ENCODE measurements at regions not wholly inside any gene's neighbourhood (a gene's known extent, or its start where the extent isn't known, plus 50 kb on each side); places are given as distances from the start of the nearest gene placed in this dataset.
"Not testable (repeated sequence)": the region's sequence is repeated elsewhere in the genome, so short reads cannot be mapped to it uniquely, and the experiment has no call there.

DNA sequence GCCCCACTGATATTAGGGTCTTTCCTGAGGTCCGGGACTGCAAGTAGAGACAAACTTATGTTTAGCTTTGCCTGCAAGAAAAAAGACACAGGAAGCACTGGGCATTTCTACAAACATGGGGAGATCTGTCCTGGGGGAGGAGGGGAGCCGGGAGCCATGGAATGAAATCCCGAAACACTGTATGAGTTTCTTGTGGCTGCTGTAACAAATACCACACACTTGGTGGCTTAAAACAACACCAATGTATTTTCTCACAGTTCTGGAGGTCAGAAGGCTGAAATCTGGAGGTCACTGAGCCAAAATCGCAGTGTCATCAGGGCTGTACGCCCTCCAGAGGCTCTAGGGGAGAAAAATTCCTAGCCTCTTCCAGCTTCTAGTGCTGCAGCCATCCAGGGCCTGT lies 114.0 kb upstream of the CHST15 start:
- DNase-seq = no peak

DNA sequence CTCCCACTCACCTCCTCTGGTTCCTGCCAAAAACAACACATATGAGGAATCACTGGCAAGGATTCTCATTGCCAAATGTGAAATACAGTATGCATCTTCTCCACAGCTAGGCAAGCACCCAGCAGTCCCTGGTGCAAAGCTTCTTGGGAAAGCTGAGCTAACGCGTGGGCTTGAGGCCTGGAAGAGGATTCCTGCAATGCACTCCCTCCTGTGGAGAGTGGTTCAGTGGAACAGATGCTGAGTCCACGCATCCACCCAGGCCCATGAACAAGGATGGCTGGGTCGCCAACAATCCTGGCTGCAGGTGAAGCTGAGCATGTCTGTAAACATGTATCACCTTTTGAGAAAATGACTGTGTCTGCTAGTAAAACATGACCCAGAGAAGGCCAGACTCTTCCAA lies 113.2 kb upstream of the CHST15 start:
- DNase-seq = no peak

DNA sequence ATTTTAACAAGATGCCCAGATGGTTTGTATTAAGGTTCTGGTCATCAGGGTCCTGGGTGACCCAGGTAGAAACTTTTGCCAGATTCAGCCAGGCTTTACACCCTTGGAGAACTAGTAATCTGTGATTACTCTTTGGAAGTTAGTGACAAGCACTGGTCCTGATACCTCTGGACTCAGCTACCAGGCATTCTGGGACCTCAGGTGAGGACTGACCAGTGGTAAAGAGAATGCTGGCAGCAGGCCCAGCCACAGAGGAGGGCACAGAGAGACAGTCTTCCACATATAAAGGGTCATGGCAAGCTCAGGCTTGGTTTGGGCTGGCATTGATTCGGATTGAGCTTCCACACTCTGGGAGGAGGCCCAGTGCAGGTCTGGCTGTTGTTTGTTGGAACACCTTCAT lies 112.0 kb upstream of the CHST15 start:
- DNase-seq = no peak

DNA sequence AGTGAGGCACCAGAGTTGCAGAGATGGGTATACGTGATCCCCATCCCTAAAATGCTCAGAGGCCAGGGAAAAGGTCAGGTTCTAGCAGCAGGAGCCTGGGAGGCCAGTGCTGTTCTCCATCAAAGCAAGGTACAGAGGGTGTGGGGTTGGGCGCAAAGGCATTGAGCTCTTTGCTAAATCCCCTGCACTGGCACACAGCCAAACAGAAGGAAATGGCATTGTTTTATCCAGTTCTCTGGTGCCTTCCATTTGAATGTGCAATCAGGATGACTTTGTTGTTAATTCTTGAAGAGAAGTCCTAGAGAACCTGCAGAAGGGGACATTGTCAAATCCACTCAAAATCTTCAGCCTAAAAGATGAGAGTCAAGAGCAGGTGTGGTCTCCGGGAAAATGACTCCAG lies 111.3 kb upstream of the CHST15 start:
- DNase-seq = no peak

DNA sequence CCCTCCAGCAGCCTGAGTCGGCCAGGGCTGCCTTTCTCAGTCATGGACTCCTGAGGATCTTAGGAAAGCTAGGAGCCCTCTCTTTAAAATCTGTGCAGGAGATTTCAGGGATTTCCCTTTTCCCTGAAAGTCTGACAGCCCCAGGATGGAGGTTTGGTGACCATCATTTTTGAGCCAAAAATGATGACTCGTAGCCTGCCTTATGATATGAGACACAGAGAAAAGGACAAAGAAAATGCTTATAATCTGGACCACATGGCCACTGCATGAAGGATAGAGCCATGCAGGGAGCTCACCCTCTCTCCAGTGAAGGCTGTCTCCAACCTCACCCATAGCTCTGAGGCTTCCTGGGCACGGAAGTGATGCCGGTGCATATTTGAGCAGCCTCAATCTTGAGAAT lies 106.6 kb upstream of the CHST15 start:
- DNase-seq = no peak

DNA sequence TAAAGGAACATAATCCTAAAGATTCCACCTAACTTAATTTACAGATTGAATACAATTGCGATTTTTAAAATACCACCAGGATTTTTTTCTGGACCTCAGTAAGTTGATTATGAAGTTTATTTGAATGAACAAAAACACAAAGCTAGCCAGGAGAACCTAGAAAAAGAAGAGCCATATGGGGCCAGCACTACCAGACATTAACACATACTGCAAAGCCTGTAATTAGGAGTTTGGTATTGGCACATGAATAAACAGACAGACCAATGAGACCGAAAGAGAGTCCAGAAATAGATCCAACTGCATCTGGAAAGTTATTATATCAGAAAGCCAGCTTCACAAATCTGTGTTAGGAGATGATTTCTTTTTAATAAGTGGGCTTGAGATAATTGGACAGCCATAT lies 105.5 kb upstream of the CHST15 start:
- no peak for DNase-seq

DNA sequence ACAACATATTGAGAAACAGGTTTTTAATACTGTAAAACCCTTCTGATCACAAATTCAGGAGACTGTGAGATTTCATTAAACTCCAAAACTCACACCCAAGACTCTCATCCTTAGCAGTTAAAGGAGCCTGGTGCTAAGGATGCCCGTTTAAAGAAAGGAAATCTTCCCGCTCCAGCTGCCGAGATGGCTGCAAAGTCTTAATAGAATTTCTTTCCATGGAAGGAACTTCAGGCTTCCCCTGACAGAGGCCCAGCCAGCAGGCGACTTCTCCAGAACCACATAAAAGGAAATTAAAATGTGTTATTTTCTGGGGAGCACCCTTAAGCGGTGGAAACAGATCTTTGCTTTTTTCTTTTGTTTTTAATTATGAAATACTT lies 104.7 kb upstream of the CHST15 start:
- no peak for DNase-seq

DNA sequence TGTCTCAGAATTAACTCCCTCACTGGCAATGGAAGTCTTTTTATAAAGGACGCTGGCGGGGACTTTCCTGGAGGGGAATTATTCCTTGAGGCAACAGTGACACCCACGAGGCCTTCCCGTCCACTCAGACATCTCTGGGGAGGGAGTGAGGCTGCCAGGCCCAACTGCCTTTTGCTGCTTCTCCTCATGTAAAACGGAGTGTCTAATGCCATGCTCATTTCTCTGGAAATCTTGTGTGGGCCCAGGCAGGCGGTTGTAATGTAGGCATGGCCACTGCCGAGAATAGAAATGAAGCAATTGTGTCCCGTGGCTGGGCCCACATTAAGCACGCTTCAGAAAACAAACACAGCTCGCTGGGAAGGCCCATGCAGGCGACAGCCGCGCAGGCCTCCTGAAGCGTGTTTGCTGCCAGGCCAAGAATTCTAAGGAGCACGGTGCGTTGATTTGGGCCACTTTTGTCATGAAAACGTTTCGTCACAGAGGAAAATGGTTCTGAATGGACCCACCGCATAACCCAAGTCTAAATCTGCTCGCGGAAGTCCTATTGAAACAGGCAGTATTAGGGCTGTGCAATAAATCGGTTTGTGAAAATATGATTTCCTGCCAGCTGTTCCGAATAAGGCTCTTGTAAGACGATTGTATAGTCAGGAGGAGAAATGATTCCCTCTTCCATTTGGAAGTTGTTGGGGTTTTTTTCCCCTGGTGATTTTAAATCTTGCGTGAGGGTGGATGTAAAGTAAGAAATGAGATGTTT lies 104.2 kb upstream of the CHST15 start:
- DNase-seq = no peak

DNA sequence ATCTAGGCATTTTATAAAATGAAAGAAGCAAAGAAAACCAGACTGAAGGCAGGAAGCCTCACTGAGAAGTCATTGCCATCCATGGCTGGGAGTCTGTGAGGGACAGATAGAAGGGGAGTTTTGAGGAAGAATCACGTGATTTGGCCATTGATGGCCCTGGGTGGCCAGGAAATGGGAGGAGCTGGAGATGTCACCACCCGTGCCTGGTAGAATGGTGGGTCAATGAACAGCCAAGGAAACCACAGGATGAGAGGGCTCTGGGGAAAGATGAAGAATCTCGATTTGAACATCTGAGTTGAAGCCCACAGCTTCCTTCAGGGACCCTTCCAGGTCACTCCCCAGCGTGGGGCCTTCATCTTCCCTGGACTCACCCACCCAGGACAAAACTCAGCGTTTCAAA lies 103.3 kb upstream of the CHST15 start:
- no peak for DNase-seq

DNA sequence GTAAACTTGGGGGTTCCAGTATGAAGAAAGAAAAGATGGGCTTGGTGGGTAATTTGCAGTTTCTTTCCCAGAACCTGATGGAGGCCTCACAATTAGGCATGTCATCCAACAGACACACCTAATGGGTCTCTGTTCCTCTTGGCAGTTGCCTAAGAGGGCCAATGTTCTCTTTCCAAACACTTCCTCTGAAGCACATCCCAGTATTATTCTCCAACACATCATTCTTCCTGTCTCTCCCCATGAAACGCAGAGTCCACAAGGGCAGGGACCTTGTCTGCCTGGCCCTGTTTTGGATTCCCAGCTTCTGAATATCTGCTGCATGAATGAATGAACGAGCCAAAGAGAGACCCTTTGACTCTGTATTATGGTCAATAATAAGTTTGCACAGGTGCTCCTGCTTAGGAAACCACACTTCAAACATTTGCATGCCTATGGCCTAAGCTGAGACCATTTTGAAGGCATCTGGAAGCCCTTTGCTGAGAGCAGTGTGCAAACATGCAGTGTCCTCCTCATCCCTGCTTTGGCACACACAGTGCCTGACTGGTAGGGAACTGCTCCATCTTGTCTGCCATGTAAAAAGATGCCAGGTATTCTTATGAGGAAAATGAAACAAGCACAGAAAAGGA lies 100.9 kb upstream of the CHST15 start:
- DNase-seq = no peak

DNA sequence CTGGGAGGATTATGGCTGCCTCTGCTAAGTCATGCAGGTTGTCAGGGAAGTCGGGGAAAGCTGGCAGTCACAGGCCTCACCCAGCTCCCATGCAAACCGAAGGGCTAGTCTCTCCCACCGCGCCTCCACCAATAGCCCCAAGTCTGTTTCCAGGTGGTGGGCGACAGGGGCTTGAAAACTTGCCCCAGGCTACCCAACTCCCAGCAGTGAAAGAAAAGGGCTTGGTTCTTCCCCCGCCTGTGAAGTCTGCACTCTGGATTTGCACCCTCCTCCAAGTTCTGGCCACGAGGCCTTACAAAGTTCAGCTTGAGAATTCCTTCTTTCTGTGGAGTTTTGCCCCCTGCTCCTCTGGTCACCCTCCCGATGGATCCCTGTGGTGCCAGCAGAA lies 99.9 kb upstream of the CHST15 start:
- DNase-seq = no peak

DNA sequence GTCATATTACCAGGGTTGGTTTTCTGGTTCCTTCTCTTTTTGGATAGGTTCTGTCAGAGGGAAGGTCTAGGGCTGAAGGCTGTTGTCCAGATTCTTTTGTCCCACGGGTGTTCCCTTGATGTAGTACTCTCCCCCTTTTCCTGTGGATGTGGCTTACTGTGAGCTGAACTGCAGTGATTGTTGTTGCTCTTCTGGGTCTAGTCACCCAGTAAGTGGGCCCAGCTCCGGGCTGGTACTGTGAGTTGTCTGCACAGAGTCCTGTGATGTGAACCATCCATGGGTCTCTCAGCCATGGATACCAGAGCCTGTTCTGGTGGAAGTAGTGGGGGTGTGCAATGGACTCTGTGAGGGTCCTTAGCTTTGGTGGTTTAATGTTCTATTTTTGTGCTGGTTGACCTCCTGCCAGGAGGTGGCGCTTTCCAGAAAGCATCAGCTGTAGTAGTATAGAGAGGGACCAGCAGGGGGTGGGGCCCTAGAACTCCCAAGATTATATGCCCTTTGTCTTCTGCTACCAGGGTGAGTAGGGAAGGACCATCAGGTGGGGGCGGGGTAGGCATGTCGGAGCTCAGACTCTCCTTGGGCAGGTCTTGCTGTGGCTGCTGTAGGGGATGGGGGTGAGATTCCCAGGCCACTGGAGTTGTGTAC lies 99.4 kb upstream of the CHST15 start:
- DNase-seq = not testable (repeated sequence)

DNA sequence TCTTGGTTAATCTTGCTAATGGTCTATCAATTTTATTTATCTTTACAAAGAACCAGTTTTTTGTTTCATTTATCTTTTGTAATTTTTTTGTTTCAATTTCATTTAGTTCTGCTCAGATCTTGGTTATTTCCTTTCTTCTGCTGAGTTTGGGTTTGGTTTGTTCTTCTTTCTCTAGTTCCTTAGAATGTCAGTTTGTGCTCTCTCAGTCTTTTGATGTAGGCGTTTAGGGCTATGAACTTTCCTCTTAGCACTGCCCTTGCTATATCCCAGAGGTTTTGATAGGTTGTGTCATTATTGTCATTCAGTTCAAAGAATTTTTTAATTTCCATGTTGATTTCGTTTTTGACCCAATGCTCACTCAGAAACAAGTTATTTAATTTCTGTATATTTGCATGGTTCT lies 97.1 kb upstream of the CHST15 start:
- DNase-seq = not testable (repeated sequence)

DNA sequence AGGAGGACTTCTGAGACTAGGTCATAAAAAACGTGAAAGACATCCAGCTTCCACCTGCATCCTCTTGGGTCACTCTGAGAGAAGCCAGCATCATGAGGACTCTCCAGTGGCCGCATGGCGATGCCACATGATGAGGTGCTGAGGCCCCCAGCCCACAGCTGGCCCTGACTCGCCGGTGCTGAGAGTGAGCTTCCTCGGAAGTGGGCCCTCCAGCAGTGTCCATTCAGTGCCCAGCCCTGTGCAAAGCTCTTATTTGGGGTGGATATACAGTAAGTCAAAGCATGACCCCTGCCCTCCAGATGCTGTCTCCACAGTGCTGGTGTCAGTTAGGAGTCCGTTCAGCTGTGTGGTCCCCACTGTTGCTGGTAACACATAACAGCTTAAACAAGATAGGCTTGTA lies 93.6 kb upstream of the CHST15 start:
- no peak for DNase-seq

DNA sequence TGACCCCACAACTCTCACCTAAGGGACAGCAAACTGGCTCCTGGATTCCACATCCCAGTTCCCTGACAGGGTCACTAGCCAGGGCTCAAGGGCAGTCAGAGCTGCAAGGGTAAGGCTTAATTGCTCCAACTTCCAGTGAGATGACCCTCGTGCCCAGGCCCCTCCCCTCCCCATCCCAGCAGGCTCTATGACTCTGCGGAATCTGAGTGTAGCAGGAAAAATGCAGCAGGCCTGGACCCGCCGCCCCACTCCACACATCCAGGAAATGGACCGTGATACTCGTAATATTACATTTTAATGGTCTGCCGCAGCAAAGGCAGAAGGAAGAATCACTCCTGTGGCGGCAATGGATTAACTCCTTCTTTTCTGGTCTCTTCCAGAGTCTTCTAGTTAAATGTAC lies 91.7 kb upstream of the CHST15 start:
- no peak for DNase-seq

DNA sequence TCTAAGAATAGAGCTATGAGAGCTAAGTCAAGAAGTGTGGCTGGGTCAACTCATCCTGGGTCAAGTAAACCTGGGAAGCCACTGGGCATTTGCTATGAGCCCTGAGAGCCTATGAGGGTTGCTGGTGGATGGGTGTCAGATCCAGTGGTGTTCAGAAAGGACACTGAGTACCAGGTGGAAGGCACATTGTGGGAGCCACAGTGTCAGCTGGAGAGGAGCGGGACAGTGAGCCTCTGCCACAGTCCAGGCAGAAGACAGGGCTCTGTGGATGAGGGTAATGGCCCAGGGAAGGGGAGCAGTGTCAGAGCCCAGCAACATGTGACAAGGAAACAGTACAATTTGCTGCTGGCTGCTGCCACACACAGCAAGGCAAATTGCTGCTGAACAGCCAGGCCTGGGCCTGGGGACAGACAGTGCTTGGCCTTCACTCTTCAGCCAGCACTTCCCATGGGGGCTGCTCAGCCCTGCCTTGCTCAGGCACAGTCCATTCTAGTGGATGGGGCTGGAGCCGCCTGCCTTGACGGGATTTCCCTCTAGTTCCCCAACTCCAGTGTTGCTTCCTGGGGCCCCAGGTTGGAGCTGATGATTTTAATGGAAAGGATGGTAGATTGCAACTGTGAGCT lies 90.9 kb upstream of the CHST15 start:
- no peak for DNase-seq

DNA sequence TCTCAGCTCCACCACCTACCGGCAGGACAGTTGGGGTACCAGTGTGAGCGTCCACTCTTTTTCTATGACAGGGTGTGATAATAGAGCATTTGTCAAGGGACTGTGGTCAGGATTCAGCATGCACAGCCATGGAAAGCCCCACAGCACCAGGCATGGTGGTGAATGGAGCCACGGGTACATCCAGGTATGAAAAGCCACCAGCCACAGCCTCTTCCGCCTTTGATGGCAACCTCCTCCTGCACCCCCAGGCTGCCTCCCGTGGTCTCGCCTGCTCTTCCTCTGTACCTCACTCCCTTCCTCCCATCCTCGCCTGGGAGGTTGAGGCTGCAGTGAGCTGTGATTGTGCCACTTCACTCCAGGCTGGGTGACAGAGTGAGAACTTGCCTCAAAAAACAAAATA lies 90.2 kb upstream of the CHST15 start:
- no peak for DNase-seq

DNA sequence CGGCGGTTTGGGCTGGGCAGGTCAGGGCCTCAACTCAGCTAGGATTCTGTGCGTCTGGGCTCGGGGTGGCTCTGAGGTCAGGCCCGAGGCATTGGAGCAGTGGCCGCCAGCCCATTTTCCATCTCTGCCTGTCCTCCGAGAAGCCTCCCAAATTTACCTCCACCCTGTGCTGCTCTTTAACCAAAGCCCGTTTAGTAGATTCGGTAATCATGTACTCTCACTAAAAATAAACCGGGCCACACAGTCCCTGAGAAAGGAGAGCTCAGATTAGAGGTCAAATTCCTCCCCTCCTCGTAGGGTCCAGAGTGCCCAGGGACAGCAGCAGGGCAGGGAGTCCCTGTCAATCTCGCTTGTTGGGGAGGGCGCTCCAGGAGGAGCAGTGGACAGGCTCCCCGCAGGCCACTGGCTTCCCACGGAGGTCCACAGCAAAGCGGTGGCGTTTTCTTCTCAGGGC lies 88.7 kb upstream of the CHST15 start:
- DNase-seq = no peak

DNA sequence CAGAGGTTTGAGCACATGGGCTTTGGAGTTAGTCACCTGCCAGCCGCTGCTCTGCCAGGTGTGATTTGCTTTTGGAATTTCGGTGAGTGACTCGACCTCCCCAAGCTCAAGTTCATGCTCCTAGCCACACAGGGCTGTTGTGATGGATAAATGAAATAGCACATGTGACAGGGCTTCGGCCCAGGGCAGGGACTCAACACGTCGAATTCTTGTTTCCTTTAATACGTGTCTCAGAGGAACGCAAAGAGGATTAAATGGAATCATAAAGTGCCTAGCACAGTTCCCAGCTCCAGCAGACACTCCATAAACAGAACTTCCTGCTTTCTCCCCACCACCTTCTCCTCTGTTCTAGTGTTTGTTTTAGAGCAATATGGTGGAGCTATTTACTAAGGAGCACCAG lies 88.3 kb upstream of the CHST15 start:
- no peak for DNase-seq

DNA sequence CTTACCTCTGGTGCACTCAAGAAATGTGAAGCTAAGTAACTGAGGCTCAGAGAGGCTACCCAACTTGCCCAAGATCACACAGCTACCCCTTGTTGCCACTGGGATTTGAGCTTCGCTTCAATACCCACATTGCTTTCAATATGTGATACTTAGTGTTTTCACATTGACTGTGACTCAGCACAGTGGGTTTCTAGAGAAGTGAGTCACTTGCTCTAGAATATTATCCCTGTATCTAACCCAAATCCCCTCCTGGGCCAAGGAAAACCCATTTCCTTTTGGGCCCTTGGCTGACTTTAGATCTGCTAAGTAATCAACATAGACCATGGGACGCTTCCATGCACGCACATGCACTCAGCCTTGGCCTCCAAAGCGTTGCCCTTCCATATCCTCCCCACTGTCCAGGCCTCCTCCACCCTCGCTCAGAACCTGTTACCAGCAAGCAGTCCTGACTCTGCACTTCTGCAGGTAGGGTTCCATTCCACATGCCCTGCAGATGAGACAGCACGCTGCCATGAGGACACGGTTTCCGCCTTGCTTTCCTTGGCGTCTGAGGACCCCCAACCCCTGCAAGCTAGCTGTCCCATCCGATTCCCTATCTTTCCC lies 87.7 kb upstream of the CHST15 start:
- DNase-seq = peak in 1 of 5 experiments; percentile 33

DNA sequence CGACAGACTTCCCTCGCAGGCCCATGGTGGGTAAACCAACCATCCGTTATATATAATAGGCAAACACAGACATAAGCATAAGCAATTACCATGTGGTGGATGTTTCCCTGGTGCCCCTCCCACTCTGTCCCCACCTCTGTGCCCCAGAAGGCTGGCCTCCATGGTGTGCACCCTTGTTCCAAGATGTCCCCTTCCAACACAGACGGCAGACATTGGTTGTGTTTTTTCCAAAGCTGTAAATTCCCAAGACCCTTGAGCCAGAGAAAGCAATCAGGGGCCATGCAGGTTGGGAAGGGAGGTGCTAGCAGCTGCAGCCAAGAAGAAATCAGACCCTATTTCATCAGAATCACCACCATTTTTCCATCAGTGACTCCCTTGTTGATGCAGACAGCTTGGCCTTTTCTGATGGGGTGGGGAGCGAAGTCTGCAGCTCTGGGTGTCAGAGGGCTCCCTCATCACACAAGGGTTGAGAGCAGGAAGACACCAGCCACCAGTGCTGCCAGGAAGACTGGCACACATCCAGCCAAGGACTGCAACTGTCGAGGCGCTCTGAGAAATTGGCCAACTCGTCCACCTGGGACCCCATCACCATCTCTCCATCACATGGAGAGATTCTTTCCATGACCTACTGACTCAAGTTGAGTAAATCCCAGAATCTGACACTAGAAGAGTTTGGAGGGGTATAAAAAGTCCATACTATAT lies 86.8 kb upstream of the CHST15 start:
- no peak for DNase-seq

DNA sequence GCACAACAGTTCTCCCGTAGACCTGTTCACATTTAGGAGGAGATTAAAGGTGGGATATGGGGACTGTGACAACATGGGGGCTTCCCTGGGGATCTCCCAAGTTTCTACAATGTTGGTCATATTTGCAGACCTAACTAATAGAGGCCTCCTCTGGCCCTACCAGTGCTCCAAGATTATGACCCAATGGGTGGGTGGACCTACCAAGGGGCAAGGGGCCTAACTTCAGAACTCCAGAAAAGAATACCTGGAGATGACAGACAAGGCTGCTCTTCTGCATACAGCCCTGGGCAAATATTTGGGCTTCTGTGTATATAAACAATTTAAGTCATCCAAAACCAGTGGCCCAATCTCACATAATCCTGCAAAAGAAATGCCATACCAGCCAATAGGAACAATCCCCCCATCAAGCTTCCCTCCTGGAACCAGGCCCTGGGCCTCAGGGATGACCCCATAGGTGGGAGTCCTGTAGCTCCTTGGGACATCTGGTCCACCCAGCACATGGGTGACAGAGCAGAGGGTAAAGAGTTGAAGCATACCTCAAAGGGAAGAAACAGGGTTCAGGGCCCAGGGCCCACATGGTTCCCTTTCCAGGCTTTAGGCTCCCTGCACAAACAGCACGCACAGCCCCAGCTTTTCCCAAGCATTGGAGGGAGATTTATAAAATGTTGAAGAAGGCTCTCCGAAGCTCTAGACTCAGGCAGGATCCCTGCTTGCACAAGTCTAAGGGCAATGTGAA lies 86.1 kb upstream of the CHST15 start:
- no peak for DNase-seq

Data from T-helper 2 cell (primary cell).